CD4-positive, alpha-beta memory T cell (primary cell): ENCODE measurements at regions not wholly inside any gene's neighbourhood (a gene's known extent, or its start where the extent isn't known, plus 50 kb on each side); places are given as distances from the start of the nearest gene placed in this dataset.
A peak's percentile ranks its signal among the peaks of the same experiment; 100 is the strongest.

Experiments
- CTCF ChIA-PET: fragments of 350-600 bp; sonication (Branson Sonifier 250); formaldehyde crosslinking; loops from one replicate; lab custom pipeline; 2021; ENCODE audit warnings: inconsistent platforms; ENCODE audit not compliant: partially characterized antibody; lab: Charles Lee
- POLR2A ChIA-PET: fragments of 350-600 bp; sonication (Branson Sonifier 250); formaldehyde crosslinking; loops from one replicate; lab custom pipeline; 2021; ENCODE audit not compliant: partially characterized antibody; lab: Charles Lee
- DNase-seq, 5 donors: peaks; one replicate each; pipeline versions ENCODE4 v3.0.0 to v3.0.0-alpha.2; 2020 to 2022; ENCODE audit warnings: mixed read lengths in 1 of 5
- H3K27ac ChIP-seq: one replicate; pipeline ENCODE4 v1.7.0; 2013; ENCODE audit warnings: low read depth, low read length
- H3K27me3 ChIP-seq: 2 replicates; pipeline ENCODE4 v1.7.0; 2013; ENCODE audit warnings: mild to moderate bottlenecking, low read length, moderate library complexity; ENCODE audit not compliant: insufficient read depth
- H3K36me3 ChIP-seq: 2 replicates; pipeline ENCODE4 v1.7.0; 2013; ENCODE audit warnings: mild to moderate bottlenecking, low read length, moderate library complexity; ENCODE audit not compliant: insufficient read depth
- H3K4me1 ChIP-seq: 2 replicates; pipeline ENCODE4 v1.7.0; 2013; ENCODE audit warnings: mild to moderate bottlenecking, low read length, moderate library complexity; ENCODE audit not compliant: insufficient read depth
- H3K4me3 ChIP-seq, 2 donors: one replicate each; pipeline ENCODE4 v1.7.0; 2013; ENCODE audit warnings: low read length in 2 of 2, mild to moderate bottlenecking in 1 of 2
- H3K9me3 ChIP-seq, 2 donors: one replicate each; pipeline ENCODE4 v1.7.0; 2013; ENCODE audit warnings: low read length in 2 of 2, control low read depth in 1 of 2; ENCODE audit not compliant: control insufficient read depth in 1 of 2
- H3K27ac Mint-ChIP-seq, 7 donors: one replicate each; pipeline ENCODE4 v1.8.0; 2020 to 2021; ENCODE audit warnings: mixed read lengths in 7 of 7, mild to moderate bottlenecking in 6 of 7, inconsistent platforms in 3 of 7, moderate library complexity in 3 of 7
- H3K27me3 Mint-ChIP-seq, 2 donors: one replicate each; pipeline ENCODE4 v1.8.0; 2020 to 2021; ENCODE audit warnings: mixed read lengths in 2 of 2
- H3K36me3 Mint-ChIP-seq, 2 donors: one replicate each; pipeline ENCODE4 v1.8.0; 2020 to 2021; ENCODE audit warnings: mixed read lengths in 2 of 2, inconsistent platforms in 1 of 2, mild to moderate bottlenecking in 1 of 2
- H3K4me1 Mint-ChIP-seq, 4 donors: one replicate each; pipeline ENCODE4 v1.8.0; 2020 to 2021; ENCODE audit warnings: mixed read lengths in 4 of 4, mild to moderate bottlenecking in 1 of 4
- H3K4me3 Mint-ChIP-seq, 8 donors: one replicate each; pipeline ENCODE4 v1.8.0; 2020 to 2021; ENCODE audit warnings: mixed read lengths in 8 of 8, mild to moderate bottlenecking in 7 of 8, moderate library complexity in 6 of 8, inconsistent platforms in 3 of 8
- H3K9me3 Mint-ChIP-seq, 8 donors: one replicate each; pipeline ENCODE4 v1.8.0; 2020 to 2021; ENCODE audit warnings: mixed read lengths in 8 of 8, mild to moderate bottlenecking in 5 of 8, inconsistent platforms in 3 of 8, moderate library complexity in 1 of 8
- intact Hi-C: fragments of 100-400 bp; cut with micrococcal nuclease; formaldehyde crosslinking; loops from one replicate; pipeline ENCODE4 v1.15.1; 2023

DNA sequence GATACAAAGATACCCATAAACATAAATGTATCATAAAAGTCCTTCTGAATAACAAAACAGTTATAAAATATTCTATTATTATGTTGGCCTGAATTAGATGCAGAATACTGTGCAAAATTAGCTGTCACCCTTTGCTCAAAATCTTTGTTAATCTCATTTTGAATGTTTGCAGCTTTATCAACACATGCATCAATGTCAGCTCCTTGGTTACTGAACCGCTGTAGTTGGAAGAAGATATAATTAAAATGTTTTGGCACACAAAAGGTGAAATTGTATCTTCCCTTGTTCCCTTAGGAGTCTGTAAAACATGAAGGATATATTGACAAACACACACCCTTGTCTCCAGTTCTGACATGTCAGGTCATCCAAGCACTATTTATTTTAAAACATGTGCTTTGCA is 146.3 kb upstream of the POU5F2 start:
- no peaks in the 10 kb centered on the region for H3K9me3 Mint-ChIP-seq
- intact Hi-C loops: no loop called here
- Histone ChIP-seq H3K27ac (no peak overlapping the region), H3K4me1 (peaks cover 6% of the 10 kb centered on the region), H3K9me3 (no peaks in the 10 kb centered on the region), H3K4me3 (no peak overlapping the region), H3K27me3 (no peaks in the 10 kb centered on the region), H3K36me3 (no peaks in the 10 kb centered on the region)
- no peaks in the 10 kb centered on the region for H3K27me3 Mint-ChIP-seq
- peak overlapping the region in 2 of 8 donors; percentile 28 to 34 for H3K4me3 Mint-ChIP-seq
- DNase-seq: no peak
- peaks cover 16 to 27% (median 20%) of the 10 kb centered on the region in 4 donors for H3K4me1 Mint-ChIP-seq
- CTCF ChIA-PET: no interaction called here
- POLR2A ChIA-PET: no interaction called here
- H3K27ac Mint-ChIP-seq: peak overlapping the region in 1 of 7 donors; percentile 0
- peaks cover 0 to 11% of the 10 kb centered on the region in 2 donors for H3K36me3 Mint-ChIP-seq

- no peak overlapping the region for H3K27ac ChIP-seq
- DNase-seq: no peak
- no peaks in the 10 kb centered on the region for H3K9me3 ChIP-seq
- H3K36me3 ChIP-seq: no peaks in the 10 kb centered on the region
- POLR2A ChIA-PET: no interaction called here
- H3K27ac Mint-ChIP-seq: peak overlapping the region in 2 of 7 donors; percentile 8 to 80
- no peaks in the 10 kb centered on the region for H3K27me3 ChIP-seq
- H3K4me1 Mint-ChIP-seq: peaks cover 15 to 27% (median 19%) of the 10 kb centered on the region in 4 donors
- no peaks in the 10 kb centered on the region for H3K9me3 Mint-ChIP-seq
- intact Hi-C loops: no loop called here
- H3K4me1 ChIP-seq: peaks cover 6% of the 10 kb centered on the region
- no peaks in the 10 kb centered on the region for H3K27me3 Mint-ChIP-seq
- peak overlapping the region in 5 of 8 donors; percentile 22 to 78 (median 70) for H3K4me3 Mint-ChIP-seq
- CTCF ChIA-PET: no interaction called here
- H3K36me3 Mint-ChIP-seq: peaks cover 0 to 11% of the 10 kb centered on the region in 2 donors
- no peak overlapping the region for H3K4me3 ChIP-seq
Observed at GRCh38 chr5:93886917-93887361, 145.5 kb upstream of the POU5F2 start.

DNA sequence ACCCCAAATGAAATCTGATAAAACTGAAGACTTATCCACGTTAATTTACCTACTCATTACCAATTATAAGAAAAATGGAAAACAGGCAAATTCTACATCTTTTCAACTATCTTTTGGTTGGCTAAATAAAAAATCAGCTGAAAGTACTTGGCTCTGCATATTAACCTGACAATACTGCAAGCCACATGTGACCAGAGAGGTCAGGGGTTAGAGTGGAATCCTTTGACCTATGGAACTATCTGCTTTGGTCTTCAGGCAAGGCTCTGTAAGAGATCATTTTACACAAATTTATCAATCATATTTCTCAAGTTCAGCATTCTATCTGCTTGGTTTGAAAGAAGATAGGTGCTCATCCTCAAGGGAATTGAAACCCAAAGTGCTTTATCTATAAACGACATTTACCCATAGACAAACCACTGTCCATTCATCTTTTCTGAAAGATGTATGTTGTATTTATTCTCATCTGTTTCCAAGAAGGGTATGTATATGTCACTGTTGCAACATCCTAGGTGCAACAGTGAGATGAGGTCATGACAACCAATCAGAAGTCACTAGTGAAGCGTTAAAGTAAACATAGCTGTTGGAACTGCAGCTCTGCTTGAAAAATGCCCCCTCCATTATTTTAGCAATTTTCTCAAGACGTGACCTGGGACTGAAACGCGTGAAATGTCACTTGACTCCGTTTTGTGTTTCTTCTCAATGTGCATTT is 144.9 kb upstream of the POU5F2 start:
- POLR2A ChIA-PET: no interaction called here
- intact Hi-C loops: no loop called here
- no peaks in the 10 kb centered on the region for H3K9me3 ChIP-seq
- H3K4me1 ChIP-seq: peaks cover 6% of the 10 kb centered on the region
- Mint-ChIP-seq H3K36me3 (peaks cover 0 to 11% of the 10 kb centered on the region in 2 donors), H3K27me3 (no peaks in the 10 kb centered on the region), H3K4me3 (no peak overlapping the region), H3K4me1 (peaks cover 14 to 27% (median 19%) of the 10 kb centered on the region in 4 donors), H3K27ac (no peak overlapping the region), H3K9me3 (no peaks in the 10 kb centered on the region)
- no peaks in the 10 kb centered on the region for H3K27me3 ChIP-seq
- H3K27ac ChIP-seq: no peak overlapping the region
- DNase-seq: no peak
- H3K4me3 ChIP-seq: no peak overlapping the region
- CTCF ChIA-PET: no interaction called here
- no peaks in the 10 kb centered on the region for H3K36me3 ChIP-seq

DNA sequence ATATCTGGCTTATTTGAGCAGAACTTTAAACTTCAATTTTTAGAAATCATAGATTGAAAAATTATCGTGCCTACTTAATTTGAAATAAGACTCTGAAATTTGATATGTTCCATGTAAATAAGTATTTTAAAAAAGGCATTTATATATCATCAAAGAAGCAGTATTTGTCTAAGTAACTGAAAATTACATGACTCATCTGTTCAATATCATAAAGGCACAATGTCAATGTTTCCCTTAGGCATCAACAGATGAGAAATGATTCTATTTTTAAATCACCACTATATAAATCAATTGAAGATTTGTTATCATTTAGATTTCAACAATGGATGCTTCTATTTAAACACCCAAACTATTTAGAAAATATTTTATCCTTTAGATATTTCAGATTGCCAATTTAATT is 142.9 kb upstream of the POU5F2 start:
- Histone ChIP-seq H3K4me1 (peaks cover 6% of the 10 kb centered on the region), H3K36me3 (no peaks in the 10 kb centered on the region), H3K27me3 (no peaks in the 10 kb centered on the region), H3K27ac (no peak overlapping the region), H3K9me3 (no peaks in the 10 kb centered on the region), H3K4me3 (no peak overlapping the region)
- intact Hi-C loops: no loop called here
- DNase-seq: no peak
- Mint-ChIP-seq H3K4me3 (no peak overlapping the region), H3K4me1 (peaks cover 13 to 23% (median 18%) of the 10 kb centered on the region in 4 donors), H3K9me3 (no peaks in the 10 kb centered on the region), H3K36me3 (peaks cover 8 to 10% of the 10 kb centered on the region in 2 donors), H3K27me3 (no peaks in the 10 kb centered on the region), H3K27ac (no peak overlapping the region)
- ChIA-PET CTCF (no interaction called here), POLR2A (no interaction called here)

DNA sequence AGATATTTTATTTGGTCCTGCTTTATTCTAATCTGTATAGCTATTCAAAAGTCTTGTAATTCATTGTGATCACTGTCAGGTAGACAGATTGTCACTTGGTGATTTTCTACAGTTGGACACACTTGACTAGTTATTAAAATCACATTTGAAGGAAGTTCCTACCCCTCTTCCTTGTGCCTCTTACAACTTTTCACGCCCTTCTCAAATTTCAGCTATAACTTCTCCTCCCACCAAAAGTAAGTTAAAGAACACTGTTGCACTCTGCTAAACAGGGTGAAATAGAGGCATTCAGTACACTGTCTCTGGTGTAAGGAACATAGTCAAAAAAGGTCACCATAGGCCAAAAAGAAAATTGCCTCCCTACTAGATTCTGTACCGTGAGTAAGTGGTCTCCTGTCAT is 142.1 kb upstream of the POU5F2 start:
- no peaks in the 10 kb centered on the region for H3K27me3 ChIP-seq
- H3K36me3 Mint-ChIP-seq: peaks cover 13 to 18% of the 10 kb centered on the region in 2 donors
- no peaks in the 10 kb centered on the region for H3K27me3 Mint-ChIP-seq
- no peaks in the 10 kb centered on the region for H3K9me3 ChIP-seq
- intact Hi-C loops: no loop called here
- H3K4me1 ChIP-seq: peaks cover 6% of the 10 kb centered on the region
- no peaks in the 10 kb centered on the region for H3K9me3 Mint-ChIP-seq
- no peak overlapping the region for H3K27ac ChIP-seq
- POLR2A ChIA-PET: no interaction called here
- no peak overlapping the region for H3K4me3 ChIP-seq
- DNase-seq: no peak
- H3K27ac Mint-ChIP-seq: no peak overlapping the region
- H3K4me1 Mint-ChIP-seq: peaks cover 13 to 23% (median 17%) of the 10 kb centered on the region in 4 donors
- CTCF ChIA-PET: no interaction called here
- no peaks in the 10 kb centered on the region for H3K36me3 ChIP-seq
- no peak overlapping the region for H3K4me3 Mint-ChIP-seq

GRCh38 chr5:93875693-93876092 is 134.3 kb upstream of the POU5F2 start:
- Mint-ChIP-seq H3K9me3 (peaks cover 0 to 2% (median 0%) of the 10 kb centered on the region in 8 donors), H3K36me3 (peaks cover 24 to 56% of the 10 kb centered on the region in 2 donors), H3K4me1 (no peaks in the 10 kb centered on the region), H3K27ac (no peak overlapping the region), H3K4me3 (no peak overlapping the region), H3K27me3 (no peaks in the 10 kb centered on the region)
- Histone ChIP-seq H3K27ac (no peak overlapping the region), H3K36me3 (no peaks in the 10 kb centered on the region), H3K4me3 (no peak overlapping the region), H3K4me1 (no peaks in the 10 kb centered on the region), H3K9me3 (no peaks in the 10 kb centered on the region), H3K27me3 (no peaks in the 10 kb centered on the region)
- ChIA-PET POLR2A (no interaction called here), CTCF (no interaction called here)
- DNase-seq: no peak
- intact Hi-C loops: no loop called here

DNA sequence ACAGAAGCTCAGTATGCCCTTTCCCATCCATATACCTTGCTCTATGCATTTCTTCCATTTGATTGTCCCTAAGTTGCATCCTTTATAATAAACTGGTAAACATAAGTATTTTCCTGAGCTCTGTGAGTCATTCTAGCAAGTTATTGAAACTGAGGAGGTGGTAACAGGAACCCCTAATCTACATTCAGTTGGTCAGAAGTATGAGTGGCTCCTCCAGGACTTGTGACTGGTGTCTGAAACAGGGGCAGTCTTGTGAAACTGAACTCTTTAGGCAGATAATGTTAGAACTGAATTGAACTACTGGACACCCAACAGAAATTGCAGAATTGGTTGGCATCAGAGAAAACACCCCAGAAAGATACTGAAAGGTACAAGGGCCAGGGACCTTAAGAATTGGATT is 133.1 kb upstream of the POU5F2 start:
- intact Hi-C loops: no loop called here
- H3K27me3 ChIP-seq: no peaks in the 10 kb centered on the region
- H3K4me3 ChIP-seq: no peak overlapping the region
- DNase-seq: no peak
- Mint-ChIP-seq H3K4me1 (peaks cover 0 to 1% (median 0%) of the 10 kb centered on the region in 4 donors), H3K4me3 (no peak overlapping the region), H3K9me3 (peaks cover 0 to 2% (median 0%) of the 10 kb centered on the region in 8 donors), H3K27ac (no peak overlapping the region), H3K36me3 (peaks cover 28 to 65% of the 10 kb centered on the region in 2 donors), H3K27me3 (no peaks in the 10 kb centered on the region)
- no peak overlapping the region for H3K27ac ChIP-seq
- H3K36me3 ChIP-seq: no peaks in the 10 kb centered on the region
- CTCF ChIA-PET: no interaction called here
- POLR2A ChIA-PET: no interaction called here
- no peaks in the 10 kb centered on the region for H3K4me1 ChIP-seq
- no peaks in the 10 kb centered on the region for H3K9me3 ChIP-seq
